Activated B cell treated with CpG ODN at 0.5 μM for 24 hours (primary cell): ENCODE measurements at regions not wholly inside any gene's neighbourhood (a gene's known extent, or its start where the extent isn't known, plus 50 kb on each side); places are given as distances from the start of the nearest gene placed in this dataset.

Experiments
- ATAC-seq: fragments of 200-7000 bp; cut with Tn5 transposase; one replicate; pipeline ENCODE4 v1.10.0; 2021; ENCODE audit warnings: low read depth, mild to moderate bottlenecking, moderate library complexity
- CTCF ChIA-PET: fragments of 350-600 bp; sonication (Branson Sonifier 250); formaldehyde crosslinking; loops from one replicate; lab custom pipeline; 2021; ENCODE audit warnings: antibody characterized with exemption; lab: Charles Lee
- POLR2A ChIA-PET: fragments of 350-600 bp; sonication (Branson Sonifier 250); formaldehyde crosslinking; loops from one replicate; lab custom pipeline; 2021; ENCODE audit warnings: antibody characterized with exemption; lab: Charles Lee
- DNase-seq: peaks from one replicate; pipeline ENCODE4 v3.0.0; 2022
- H3K27ac Mint-ChIP-seq: one replicate; pipeline ENCODE4 v1.8.0; 2020; ENCODE audit warnings: mixed read lengths
- H3K27me3 Mint-ChIP-seq: one replicate; pipeline ENCODE4 v1.8.0; 2021; ENCODE audit warnings: mixed read lengths
- H3K36me3 Mint-ChIP-seq: one replicate; pipeline ENCODE4 v1.8.0; 2021; ENCODE audit warnings: low read depth, mixed read lengths
- H3K4me1 Mint-ChIP-seq: one replicate; pipeline ENCODE4 v1.8.0; 2021; ENCODE audit warnings: mixed read lengths
- H3K4me3 Mint-ChIP-seq: one replicate; pipeline ENCODE4 v1.8.0; 2020; ENCODE audit warnings: mild to moderate bottlenecking, mixed read lengths
- H3K9me3 Mint-ChIP-seq: one replicate; pipeline ENCODE4 v1.8.0; 2020; ENCODE audit warnings: mixed read lengths
- CTCF ChIP-seq: fragments of 200-600 bp; IDR thresholded peaks from one replicate; pipeline ENCODE4 v1.8.0; 2022; ENCODE audit warnings: antibody characterized with exemption, mild to moderate bottlenecking
- intact Hi-C: fragments of 100-400 bp; cut with micrococcal nuclease; formaldehyde crosslinking; loops from one replicate; pipeline ENCODE4 v1.15.1; 2024

- POLR2A ChIA-PET = no interaction called here
Observed at GRCh38 chr1:36643371-36644270, 160.9 kb upstream of the CSF3R start.

GRCh38 chr1:36642802-36643201 lies 160.1 kb upstream of the CSF3R start:
- POLR2A ChIA-PET = no interaction called here
- no peaks in the 10 kb centered on the region for H3K4me1 Mint-ChIP-seq
- no peaks in the 10 kb centered on the region for H3K36me3 Mint-ChIP-seq
- CTCF ChIA-PET = no interaction called here
- intact Hi-C loops = no loop called here
- no peaks in the 10 kb centered on the region for H3K9me3 Mint-ChIP-seq
- ATAC-seq (no peak), DNase-seq (no peak)
- H3K27me3 Mint-ChIP-seq = peaks cover 21% of the 10 kb centered on the region
- H3K4me3 Mint-ChIP-seq = no peak overlapping the region
- no peak for TF ChIP-seq CTCF
- H3K27ac Mint-ChIP-seq = no peak overlapping the region

More at GRCh38 chr1:36643371-36644270, 160.9 kb upstream of the CSF3R start:
- CTCF ChIA-PET = no interaction called here
- no peaks in the 10 kb centered on the region for H3K4me1 Mint-ChIP-seq
- no peak overlapping the region for H3K27ac Mint-ChIP-seq
- no peaks in the 10 kb centered on the region for H3K36me3 Mint-ChIP-seq
- H3K27me3 Mint-ChIP-seq = peaks cover 29% of the 10 kb centered on the region
- no peak overlapping the region for H3K4me3 Mint-ChIP-seq
- ATAC-seq (no peak), DNase-seq (no peak)
- no peaks in the 10 kb centered on the region for H3K9me3 Mint-ChIP-seq
- TF ChIP-seq CTCF = no peak
- intact Hi-C loops = no loop called here

GRCh38 chr1:36641776-36642175 lies 159.1 kb upstream of the CSF3R start:
- no peaks in the 10 kb centered on the region for H3K36me3 Mint-ChIP-seq
- TF ChIP-seq CTCF = no peak
- ChIA-PET POLR2A (no interaction called here), CTCF (no interaction called here)
- H3K4me1 Mint-ChIP-seq = no peaks in the 10 kb centered on the region
- intact Hi-C loops = no loop called here
- ATAC-seq = no peak
- DNase-seq = no peak
- H3K27me3 Mint-ChIP-seq = peaks cover 20% of the 10 kb centered on the region
- no peak overlapping the region for H3K4me3 Mint-ChIP-seq
- H3K9me3 Mint-ChIP-seq = no peaks in the 10 kb centered on the region
- no peak overlapping the region for H3K27ac Mint-ChIP-seq

GRCh38 chr1:36639461-36639860 lies 156.7 kb upstream of the CSF3R start:
- TF ChIP-seq CTCF = no peak
- no peaks in the 10 kb centered on the region for H3K4me1 Mint-ChIP-seq
- no peaks in the 10 kb centered on the region for H3K36me3 Mint-ChIP-seq
- POLR2A ChIA-PET = no interaction called here
- no peaks in the 10 kb centered on the region for H3K9me3 Mint-ChIP-seq
- CTCF ChIA-PET = no interaction called here
- DNase-seq (no peak), ATAC-seq (no peak)
- H3K4me3 Mint-ChIP-seq = no peak overlapping the region
- intact Hi-C loops = no loop called here
- peaks cover 13% of the 10 kb centered on the region for H3K27me3 Mint-ChIP-seq
- H3K27ac Mint-ChIP-seq = no peak overlapping the region

GRCh38 chr1:36638268-36638667 lies 155.6 kb upstream of the CSF3R start:
- Mint-ChIP-seq H3K27ac (no peak overlapping the region), H3K4me3 (no peak overlapping the region), H3K36me3 (no peaks in the 10 kb centered on the region), H3K4me1 (no peaks in the 10 kb centered on the region), H3K9me3 (no peaks in the 10 kb centered on the region), H3K27me3 (peaks cover 13% of the 10 kb centered on the region)
- ChIA-PET POLR2A (no interaction called here), CTCF (no interaction called here)
- DNase-seq = no peak
- no peak for TF ChIP-seq CTCF
- intact Hi-C loops = no loop called here
- no peak for ATAC-seq
